ENCODE measurements at regions not wholly inside any gene's neighbourhood (a gene's known extent, or its start where the extent isn't known, plus 50 kb on each side); places are given as distances from the start of the nearest gene placed in this dataset.

DNA sequence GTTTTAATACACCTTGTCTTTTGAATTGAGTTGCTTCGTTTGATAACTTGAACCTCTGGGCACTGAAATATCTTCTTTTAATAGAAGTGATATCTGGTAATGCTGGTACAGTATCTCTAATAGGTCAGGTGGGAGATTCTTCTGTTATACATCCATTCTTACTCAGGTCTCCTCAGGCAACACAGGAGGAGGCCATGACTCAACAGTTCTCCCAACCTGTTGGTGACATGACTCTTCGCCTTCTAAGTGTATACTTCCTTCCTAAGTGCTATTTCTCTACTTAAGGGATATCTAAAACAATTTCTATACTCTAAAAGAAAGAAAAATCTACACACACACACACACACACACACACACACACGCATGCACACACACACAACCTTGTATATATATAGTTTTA lies 509.1 kb downstream of the PCNX1 start:
- TF ChIP-seq, protein P1, sequence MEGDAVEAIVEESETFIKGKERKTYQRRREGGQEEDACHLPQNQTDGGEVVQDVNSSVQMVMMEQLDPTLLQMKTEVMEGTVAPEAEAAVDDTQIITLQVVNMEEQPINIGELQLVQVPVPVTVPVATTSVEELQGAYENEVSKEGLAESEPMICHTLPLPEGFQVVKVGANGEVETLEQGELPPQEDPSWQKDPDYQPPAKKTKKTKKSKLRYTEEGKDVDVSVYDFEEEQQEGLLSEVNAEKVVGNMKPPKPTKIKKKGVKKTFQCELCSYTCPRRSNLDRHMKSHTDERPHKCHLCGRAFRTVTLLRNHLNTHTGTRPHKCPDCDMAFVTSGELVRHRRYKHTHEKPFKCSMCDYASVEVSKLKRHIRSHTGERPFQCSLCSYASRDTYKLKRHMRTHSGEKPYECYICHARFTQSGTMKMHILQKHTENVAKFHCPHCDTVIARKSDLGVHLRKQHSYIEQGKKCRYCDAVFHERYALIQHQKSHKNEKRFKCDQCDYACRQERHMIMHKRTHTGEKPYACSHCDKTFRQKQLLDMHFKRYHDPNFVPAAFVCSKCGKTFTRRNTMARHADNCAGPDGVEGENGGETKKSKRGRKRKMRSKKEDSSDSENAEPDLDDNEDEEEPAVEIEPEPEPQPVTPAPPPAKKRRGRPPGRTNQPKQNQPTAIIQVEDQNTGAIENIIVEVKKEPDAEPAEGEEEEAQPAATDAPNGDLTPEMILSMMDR (IDR thresholded peaks at IDR 0.05), result no peak
- WGBS (ENCODE audit: insufficient coverage), result 92% methylated on average over 2 of the region's 3 CpGs
- Mint-ChIP-seq H3K27ac (no peak overlapping the region), H3K4me1 (peaks cover 10 to 19% of the 10 kb centered on the region in 2 donors), H3K4me3 (no peak overlapping the region), H3K9me3 (no peaks in the 10 kb centered on the region), H3K36me3 (no peaks in the 10 kb centered on the region), H3K27me3 (ENCODE audit: low read depth in 2 of 2) (no peaks in the 10 kb centered on the region)
- H3K4me3 ChIP-seq (ENCODE audit: low read length), result no peak overlapping the region
- no peaks in the 10 kb centered on the region for H3K4me1 ChIP-seq (ENCODE audit: control insufficient read depth, insufficient read depth, low read length)
- H3K9me3 ChIP-seq (ENCODE audit: control insufficient read depth, insufficient read depth, low read length), result no peaks in the 10 kb centered on the region
- no peak overlapping the region for H3K27ac ChIP-seq (ENCODE audit: low read length)
- ATAC-seq (no peak), DNase-seq (no peak)
- H3K36me3 ChIP-seq (ENCODE audit: control insufficient read depth, insufficient read depth, low read length), result peaks cover 2% of the 10 kb centered on the region
- intact Hi-C loops (cut with micrococcal nuclease), result no loop called here
- H3K27me3 ChIP-seq (ENCODE audit: control insufficient read depth, insufficient read depth, low read length), result no peaks in the 10 kb centered on the region

DNA sequence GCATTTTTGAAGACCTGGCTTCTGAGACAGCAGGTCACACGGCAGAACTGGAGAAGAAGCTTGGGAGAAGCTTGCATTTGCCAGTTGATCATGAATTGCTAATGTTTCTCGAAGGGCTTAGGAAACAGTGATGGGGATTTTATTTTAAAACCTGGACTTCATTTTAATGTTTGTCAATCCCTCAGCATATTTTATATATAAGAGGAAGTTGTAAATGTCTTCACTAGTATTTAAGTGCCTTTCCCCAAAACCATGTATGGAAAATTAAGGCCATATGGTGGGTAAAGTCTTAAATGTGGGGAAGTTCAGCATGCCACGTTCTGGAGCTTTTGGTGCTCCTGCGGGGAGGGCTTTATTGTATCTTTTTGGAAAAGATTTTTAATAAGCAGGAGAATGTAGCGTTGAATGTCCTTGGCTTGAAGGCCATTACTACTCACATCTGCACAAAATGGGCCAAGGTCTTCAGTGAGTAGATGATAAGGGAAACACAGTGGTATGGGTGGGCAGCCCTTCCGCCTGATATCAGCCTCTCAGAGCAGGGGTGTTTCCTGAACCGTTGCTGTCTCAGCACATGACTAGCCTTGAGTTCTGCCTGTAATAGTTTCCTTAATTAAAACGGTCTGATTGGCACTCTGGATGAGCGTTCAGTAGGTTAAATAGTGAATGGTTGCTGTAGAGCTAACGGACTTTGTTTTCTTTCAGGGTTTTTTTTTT lies 511.4 kb downstream of the PCNX1 start:
- Mint-ChIP-seq H3K4me1 (peaks cover 0 to 10% of the 10 kb centered on the region in 2 donors), H3K36me3 (peaks cover 6% of the 10 kb centered on the region), H3K27ac (no peak overlapping the region), H3K4me3 (no peak overlapping the region), H3K9me3 (no peaks in the 10 kb centered on the region), H3K27me3 (ENCODE audit: low read depth in 2 of 2) (no peaks in the 10 kb centered on the region)
- WGBS (ENCODE audit: insufficient coverage), result 65% methylated on average over 8 of the region's 10 CpGs
- no peak for DNase-seq
- TF ChIP-seq, protein P1 (IDR thresholded peaks at IDR 0.05), result no peak
- Histone ChIP-seq H3K9me3 (ENCODE audit: control insufficient read depth, insufficient read depth, low read length) (no peaks in the 10 kb centered on the region), H3K4me3 (ENCODE audit: low read length) (no peak overlapping the region), H3K27me3 (ENCODE audit: control insufficient read depth, insufficient read depth, low read length) (no peaks in the 10 kb centered on the region), H3K27ac (ENCODE audit: low read length) (no peak overlapping the region), H3K36me3 (ENCODE audit: control insufficient read depth, insufficient read depth, low read length) (peaks cover 2% of the 10 kb centered on the region), H3K4me1 (ENCODE audit: control insufficient read depth, insufficient read depth, low read length) (no peaks in the 10 kb centered on the region)
- no peak for ATAC-seq
- intact Hi-C loops (cut with micrococcal nuclease), result no loop called here

DNA sequence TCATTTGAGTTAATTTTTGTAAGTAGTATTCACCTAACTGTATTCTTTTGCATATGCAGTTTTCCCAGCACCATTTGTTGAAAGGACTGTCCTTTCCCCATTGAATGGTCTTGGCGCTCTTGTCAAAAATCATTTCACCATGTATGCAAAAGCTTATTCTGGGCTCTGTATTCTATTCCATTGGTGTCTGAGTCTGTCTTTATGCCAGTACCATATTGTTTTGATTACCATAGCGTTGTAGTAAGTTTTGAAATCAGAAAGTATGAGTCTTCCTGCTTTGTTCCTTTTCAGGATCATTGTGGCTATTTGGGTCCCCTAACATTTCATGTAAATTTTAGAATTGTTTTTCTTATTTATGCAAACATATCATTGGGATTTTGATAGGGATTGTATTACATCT lies 508.7 kb upstream of the RGS6 start:
- no peak for DNase-seq
- Histone ChIP-seq H3K9me3 (ENCODE audit: control insufficient read depth, insufficient read depth, low read length) (no peaks in the 10 kb centered on the region), H3K27ac (ENCODE audit: low read length) (no peak overlapping the region), H3K4me3 (ENCODE audit: low read length) (no peak overlapping the region), H3K36me3 (ENCODE audit: control insufficient read depth, insufficient read depth, low read length) (peaks cover 2% of the 10 kb centered on the region), H3K27me3 (ENCODE audit: control insufficient read depth, insufficient read depth, low read length) (no peaks in the 10 kb centered on the region), H3K4me1 (ENCODE audit: control insufficient read depth, insufficient read depth, low read length) (no peaks in the 10 kb centered on the region)
- H3K4me1 Mint-ChIP-seq, result peaks cover 0 to 20% of the 10 kb centered on the region in 2 donors
- H3K27me3 Mint-ChIP-seq (ENCODE audit: low read depth in 2 of 2), result no peaks in the 10 kb centered on the region
- H3K4me3 Mint-ChIP-seq, result no peak overlapping the region
- TF ChIP-seq, protein P1 (IDR thresholded peaks at IDR 0.05), result no peak
- H3K27ac Mint-ChIP-seq, result no peak overlapping the region
- ATAC-seq, result no peak
- WGBS (ENCODE audit: insufficient coverage), result 97% methylated on average over 2 of the region's 2 CpGs
- intact Hi-C loops (cut with micrococcal nuclease), result no loop called here
- H3K36me3 Mint-ChIP-seq, result peaks cover 39% of the 10 kb centered on the region
- peaks cover 6 to 10% of the 10 kb centered on the region in 2 donors for H3K9me3 Mint-ChIP-seq

DNA sequence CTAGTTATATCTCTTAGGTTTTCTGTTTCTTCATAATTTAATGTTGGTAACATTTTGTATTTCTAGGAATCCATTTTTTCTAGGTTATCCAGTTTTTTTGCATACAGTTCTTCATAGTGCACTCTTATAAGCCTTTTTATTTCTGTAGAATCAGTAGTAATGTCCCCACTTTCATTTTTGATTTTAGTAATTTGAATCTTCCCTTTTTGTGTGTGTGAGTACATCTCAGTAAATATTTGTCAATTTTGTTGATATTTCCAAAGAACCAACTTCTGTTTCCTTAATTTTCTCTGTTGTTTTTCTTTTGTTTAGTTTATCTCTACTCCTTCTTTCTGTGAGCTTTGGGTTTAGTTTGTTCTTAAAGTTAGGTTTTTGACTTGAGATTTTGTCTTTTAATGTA lies 507.3 kb upstream of the RGS6 start:
- TF ChIP-seq, protein P1 (IDR thresholded peaks at IDR 0.05), result no peak
- H3K36me3 ChIP-seq (ENCODE audit: control insufficient read depth, insufficient read depth, low read length), result peaks cover 2% of the 10 kb centered on the region
- peaks cover 39% of the 10 kb centered on the region for H3K36me3 Mint-ChIP-seq
- ATAC-seq (no peak), DNase-seq (no peak)
- H3K9me3 Mint-ChIP-seq, result peaks cover 6 to 10% of the 10 kb centered on the region in 2 donors
- no peak overlapping the region for H3K27ac Mint-ChIP-seq
- no peaks in the 10 kb centered on the region for H3K27me3 Mint-ChIP-seq (ENCODE audit: low read depth in 2 of 2)
- H3K4me3 Mint-ChIP-seq, result no peak overlapping the region
- intact Hi-C loops (cut with micrococcal nuclease), result no loop called here
- H3K4me3 ChIP-seq (ENCODE audit: low read length), result no peak overlapping the region
- peaks cover 7 to 23% of the 10 kb centered on the region in 2 donors for H3K4me1 Mint-ChIP-seq
- H3K27me3 ChIP-seq (ENCODE audit: control insufficient read depth, insufficient read depth, low read length), result no peaks in the 10 kb centered on the region
- H3K9me3 ChIP-seq (ENCODE audit: control insufficient read depth, insufficient read depth, low read length), result no peaks in the 10 kb centered on the region
- no peak overlapping the region for H3K27ac ChIP-seq (ENCODE audit: low read length)
- H3K4me1 ChIP-seq (ENCODE audit: control insufficient read depth, insufficient read depth, low read length), result no peaks in the 10 kb centered on the region
